Hematopoietic multipotent progenitor cell treated with erythropoietin and hydrocortisone succinate and interleukin-3 and kit ligand, for 4 days (in vitro differentiated cells): ENCODE measurements at regions not wholly inside any gene's neighbourhood (a gene's known extent, or its start where the extent isn't known, plus 50 kb on each side); places are given as distances from the start of the nearest gene placed in this dataset.

Source experiments
- DNase-seq: peaks from one replicate; pipeline ENCODE4 v3.0.0-alpha.2; 2015

DNA sequence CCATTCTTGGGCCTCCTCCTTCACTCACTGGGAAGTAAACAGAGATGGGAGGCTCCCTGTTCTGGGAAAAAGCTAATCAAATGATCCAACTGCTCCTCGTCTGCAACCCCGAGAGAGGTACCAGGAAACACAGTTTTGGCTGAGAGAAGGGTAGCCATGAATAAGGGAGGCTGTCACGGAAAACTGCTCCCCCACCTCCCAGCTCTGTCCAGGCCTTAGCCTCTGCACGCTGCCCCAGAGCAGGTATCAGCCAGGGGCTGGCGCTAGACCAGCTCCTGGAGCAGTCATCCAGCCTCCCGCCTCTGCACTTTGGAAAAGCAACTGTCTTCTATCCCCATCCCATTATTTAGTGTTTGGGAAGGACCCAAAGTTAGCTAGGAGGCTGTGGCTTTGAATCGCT, 266.1 kb downstream of the NDUFS4 start:
- DNase-seq, result no peak

DNA sequence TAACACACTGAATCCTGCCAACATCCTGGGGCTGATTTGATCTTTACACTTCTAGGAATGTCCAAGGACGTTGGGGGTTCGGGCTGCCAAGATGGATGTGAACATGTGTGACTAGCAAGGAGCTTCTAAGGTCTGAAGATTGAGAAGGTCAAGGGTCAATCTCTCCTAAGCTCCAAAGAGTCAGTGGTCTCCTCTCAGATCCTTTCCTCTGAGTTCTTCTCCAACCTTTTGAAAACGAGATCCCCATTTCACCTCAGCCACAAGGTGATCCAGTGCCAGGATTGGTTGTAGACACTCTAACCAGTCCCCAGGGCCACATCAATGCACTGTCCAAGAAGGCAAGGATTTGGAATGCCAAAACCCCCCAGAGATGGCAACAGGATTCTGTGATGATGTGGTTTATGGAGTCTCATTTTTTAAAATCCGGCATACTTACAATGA, 266.8 kb downstream of the NDUFS4 start:
- DNase-seq, result no peak

DNA sequence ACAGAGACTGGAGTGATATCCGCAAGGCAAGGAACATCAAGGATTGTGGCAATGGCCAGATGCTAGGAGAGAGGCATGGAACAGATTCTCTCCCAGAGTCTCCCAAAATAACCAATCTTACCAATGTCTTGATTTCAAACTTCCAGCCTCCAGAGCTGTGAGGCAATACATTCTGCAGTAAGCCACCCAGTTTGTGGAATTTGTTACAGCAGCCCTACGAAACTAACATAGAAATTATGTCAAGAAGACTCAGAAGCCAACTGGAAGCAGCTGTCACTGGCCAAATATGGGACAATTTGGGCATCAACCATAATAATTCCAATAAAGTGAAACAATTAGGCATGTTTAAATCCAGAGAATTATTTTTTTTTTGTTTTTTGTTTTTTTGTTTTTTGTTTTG, 271.1 kb downstream of the NDUFS4 start:
- no peak for DNase-seq
